PC-9 (cell line): ENCODE measurements at regions not wholly inside any gene's neighbourhood (a gene's known extent, or its start where the extent isn't known, plus 50 kb on each side); places are given as distances from the start of the nearest gene placed in this dataset.

ENCODE experiments used
- CTCF ChIP-seq: fragments of 200-600 bp; sonication (generic); conservative IDR thresholded peaks from 2 replicates; pipeline ENCODE4 v1.6.1; 2017; ENCODE audit warnings: mixed run types, antibody characterized with exemption, mild to moderate bottlenecking, moderate library complexity
- EZH2 ChIP-seq: fragments of 200-600 bp; sonication (generic); IDR thresholded peaks from 2 replicates; pipeline ENCODE4 v1.8.0; 2017; ENCODE audit warnings: antibody characterized with exemption, low read depth

- no peak for TF ChIP-seq CTCF
- TF ChIP-seq EZH2, result no peak
Observed at GRCh38 chr3:26205475-26205874, 415.6 kb downstream of the OXSM start.
